AG04450 (cell line): ENCODE measurements at regions not wholly inside any gene's neighbourhood (a gene's known extent, or its start where the extent isn't known, plus 50 kb on each side); places are given as distances from the start of the nearest gene placed in this dataset.
A peak's percentile ranks its signal among the peaks of the same experiment; 100 is the strongest.

Experiments
- CTCF ChIA-PET: fragments of 300-600, 350-600 bp; formaldehyde crosslinking; extraction: SDS; loops from one replicate; lab custom pipeline; 2022; ENCODE audit warnings: antibody characterized with exemption, inconsistent platforms; lab: Charles Lee
- POLR2A ChIA-PET: fragments of 350-600 bp; formaldehyde crosslinking; extraction: SDS; loops from one replicate; lab custom pipeline; 2021; ENCODE audit warnings: antibody characterized with exemption, inconsistent platforms; lab: Yijun Ruan, JAX
- DNase-seq: peaks from one replicate; pipeline ENCODE4 v3.0.0-alpha.2; 2011; ENCODE audit warnings: low read depth, low spot score
- H3K27ac ChIP-seq: one replicate; pipeline ENCODE4 v1.5.1; 2012; ENCODE audit warnings: low read depth, low read length, control low read depth
- H3K27me3 ChIP-seq: one replicate; pipeline ENCODE4 v1.6.0; 2012; ENCODE audit warnings: low read length; ENCODE audit not compliant: control insufficient read depth, insufficient read depth
- H3K4me3 ChIP-seq: 2 replicates; pipeline ENCODE4 v1.5.1; 2011; ENCODE audit warnings: mild to moderate bottlenecking, low read depth, low read length, control low read depth
- H3K9me3 ChIP-seq: 2 replicates; pipeline ENCODE4 v1.5.1; 2012; ENCODE audit warnings: low read length; ENCODE audit not compliant: control insufficient read depth, insufficient read depth
- TF ChIP-seq, protein P1 (sequence below): IDR thresholded peaks from 2 replicates; pipeline ENCODE4 v1.5.1; 2011; ENCODE audit warnings: low read depth, low read length, control low read depth, inconsistent platforms

DNA sequence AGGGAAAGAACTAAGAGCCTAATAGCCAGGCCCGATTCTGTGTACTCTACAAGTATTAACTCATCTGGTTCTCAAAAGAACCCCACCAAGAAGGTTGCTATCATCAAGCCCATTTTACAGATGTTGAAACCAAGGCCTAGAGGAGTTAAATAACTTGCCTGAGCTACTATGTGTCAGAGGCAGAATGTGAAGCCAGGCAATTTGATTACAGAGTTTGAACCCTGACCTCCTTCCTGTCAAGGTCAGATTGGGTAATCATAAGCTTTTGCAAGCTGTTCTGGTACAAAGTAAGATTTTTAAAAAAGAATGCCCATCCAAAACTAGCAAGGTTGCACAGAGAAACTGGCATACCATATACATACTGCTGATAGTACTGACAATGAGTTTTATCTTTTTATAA, 227.1 kb downstream of the HAUS1 start:
- Histone ChIP-seq H3K27ac (no peak overlapping the region), H3K9me3 (no peaks in the 10 kb centered on the region; the same call in 1 of the 2 replicates), H3K4me3 (no peak overlapping the region), H3K27me3 (peaks cover 37% of the 10 kb centered on the region)
- TF ChIP-seq, protein P1, sequence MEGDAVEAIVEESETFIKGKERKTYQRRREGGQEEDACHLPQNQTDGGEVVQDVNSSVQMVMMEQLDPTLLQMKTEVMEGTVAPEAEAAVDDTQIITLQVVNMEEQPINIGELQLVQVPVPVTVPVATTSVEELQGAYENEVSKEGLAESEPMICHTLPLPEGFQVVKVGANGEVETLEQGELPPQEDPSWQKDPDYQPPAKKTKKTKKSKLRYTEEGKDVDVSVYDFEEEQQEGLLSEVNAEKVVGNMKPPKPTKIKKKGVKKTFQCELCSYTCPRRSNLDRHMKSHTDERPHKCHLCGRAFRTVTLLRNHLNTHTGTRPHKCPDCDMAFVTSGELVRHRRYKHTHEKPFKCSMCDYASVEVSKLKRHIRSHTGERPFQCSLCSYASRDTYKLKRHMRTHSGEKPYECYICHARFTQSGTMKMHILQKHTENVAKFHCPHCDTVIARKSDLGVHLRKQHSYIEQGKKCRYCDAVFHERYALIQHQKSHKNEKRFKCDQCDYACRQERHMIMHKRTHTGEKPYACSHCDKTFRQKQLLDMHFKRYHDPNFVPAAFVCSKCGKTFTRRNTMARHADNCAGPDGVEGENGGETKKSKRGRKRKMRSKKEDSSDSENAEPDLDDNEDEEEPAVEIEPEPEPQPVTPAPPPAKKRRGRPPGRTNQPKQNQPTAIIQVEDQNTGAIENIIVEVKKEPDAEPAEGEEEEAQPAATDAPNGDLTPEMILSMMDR: no peak
- CTCF ChIA-PET: interaction anchor here (1.3 kb wide), 1 partner anchor 158 kb away, joined by 5 read pairs; a partner anchor contains a TSS
- POLR2A ChIA-PET: no interaction called here
- DNase-seq: no peak

DNA sequence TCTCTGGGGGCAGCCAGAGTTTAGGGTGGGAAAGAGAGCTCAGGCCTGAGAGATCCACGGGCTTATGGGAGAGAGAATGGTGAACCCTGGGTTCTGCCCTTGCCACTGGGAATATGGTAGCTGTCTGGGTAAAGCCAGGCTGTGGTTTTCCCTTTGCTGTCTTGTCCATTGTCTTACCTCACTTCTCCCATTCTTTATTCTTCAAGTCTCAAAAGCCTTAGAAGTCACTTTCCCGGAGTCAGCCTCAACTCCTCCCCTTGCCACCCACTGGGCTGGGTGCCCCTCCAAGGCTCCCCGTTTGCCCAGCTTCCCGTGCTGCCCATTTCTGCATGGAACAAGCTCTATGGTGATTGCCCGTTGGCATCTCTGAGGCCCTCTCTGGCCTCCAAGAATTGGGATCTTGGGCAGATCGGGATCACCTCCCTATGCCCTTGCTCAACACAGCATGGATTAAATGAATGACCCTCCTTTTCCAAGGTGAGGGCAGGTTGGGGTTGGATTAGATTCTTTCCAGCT, 228.2 kb downstream of the HAUS1 start:
- ChIA-PET CTCF (interaction anchor here (1.3 to 1.6 kb wide), 2 partner anchors 51 to 159 kb away, joined by 5 to 6 read pairs; a partner anchor contains a TSS), POLR2A (no interaction called here)
- peaks cover 42% of the 10 kb centered on the region for H3K27me3 ChIP-seq
- no peak for DNase-seq
- TF ChIP-seq, protein P1: no peak
- H3K4me3 ChIP-seq: no peak overlapping the region
- H3K27ac ChIP-seq: no peak overlapping the region
- H3K9me3 ChIP-seq: no peaks in the 10 kb centered on the region; the same call in 1 of the 2 replicates

DNA sequence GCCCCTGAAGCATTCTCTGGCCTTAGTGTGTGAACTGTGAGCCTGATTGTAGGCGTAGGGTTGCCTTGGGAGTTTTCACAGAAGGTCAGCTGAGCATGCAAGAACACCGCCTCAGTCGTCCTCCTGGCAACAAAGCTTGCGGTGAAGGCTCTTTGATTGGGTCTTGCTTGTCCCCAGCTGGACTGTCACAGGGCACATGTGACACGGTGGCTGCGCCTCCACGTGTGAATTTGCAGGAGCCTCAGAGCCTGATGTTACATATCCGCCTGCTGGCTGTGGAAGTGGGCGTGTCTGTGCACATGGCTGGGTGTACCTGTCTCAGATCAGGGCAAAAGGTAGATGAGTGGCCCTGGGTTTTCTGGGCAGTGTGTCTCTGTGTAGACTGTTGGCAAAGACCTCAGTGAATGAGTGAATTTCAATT, 228.7 kb downstream of the HAUS1 start:
- ChIA-PET CTCF (interaction anchor here (1.3 to 1.6 kb wide), 2 partner anchors 51 to 160 kb away, joined by 5 to 6 read pairs; a partner anchor contains a TSS), POLR2A (no interaction called here)
- Histone ChIP-seq H3K4me3 (no peak overlapping the region), H3K27ac (no peak overlapping the region), H3K27me3 (peaks cover 45% of the 10 kb centered on the region), H3K9me3 (no peaks in the 10 kb centered on the region; the same call in 1 of the 2 replicates)
- TF ChIP-seq, protein P1: no peak
- DNase-seq: no peak

DNA sequence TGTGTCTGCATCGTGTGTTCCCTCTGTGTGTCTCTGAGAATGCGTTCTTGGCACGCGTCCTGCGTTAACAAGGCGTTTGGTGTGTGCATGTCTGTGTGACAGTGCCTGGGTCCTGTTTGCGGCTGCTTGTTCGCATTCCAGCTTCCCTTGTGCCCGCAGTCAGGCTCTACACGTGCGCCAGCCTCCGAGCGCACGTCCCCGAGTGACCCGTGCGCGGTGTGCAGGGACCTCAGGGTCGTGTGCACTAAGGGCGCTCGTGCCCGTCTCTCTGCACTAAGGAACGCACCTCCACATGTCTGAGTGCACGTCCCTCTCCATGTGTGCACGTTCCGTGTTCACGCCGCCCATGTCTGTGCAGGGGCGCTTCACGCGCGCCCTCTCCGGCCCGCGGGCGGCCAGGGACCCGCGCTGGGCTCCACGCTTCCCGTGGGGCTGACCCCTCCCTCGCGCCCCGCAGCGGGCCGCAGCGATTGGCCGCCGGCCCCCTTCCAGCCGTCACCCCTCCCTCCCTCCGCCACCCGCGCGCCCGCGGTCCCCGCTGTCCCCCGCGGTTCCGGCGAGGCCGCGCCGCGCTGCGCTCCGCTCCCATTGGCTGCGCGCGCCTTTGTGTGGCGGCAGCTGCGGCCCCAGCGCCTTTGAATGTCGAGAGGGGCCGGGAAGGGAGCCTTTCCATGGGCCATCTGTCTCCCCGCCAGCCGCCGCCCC, 229.4 kb downstream of the HAUS1 start:
- POLR2A ChIA-PET: no interaction called here
- DNase-seq: no peak

More for the DNA sequence above, 229.4 kb downstream of the HAUS1 start:
- TF ChIP-seq, protein P1: no peak
- CTCF ChIA-PET: interaction anchor here (1.6 kb wide), 1 partner anchor 52 kb away, joined by 6 read pairs; no protein-coding TSS in a partner anchor
- Histone ChIP-seq H3K4me3 (peak overlapping the region; percentile 42), H3K27ac (no peak overlapping the region), H3K27me3 (peaks cover 47% of the 10 kb centered on the region), H3K9me3 (no peaks in the 10 kb centered on the region; the same call in 1 of the 2 replicates)
